GM10266 (cell line): ENCODE measurements at regions not wholly inside any gene's neighbourhood (a gene's known extent, or its start where the extent isn't known, plus 50 kb on each side); places are given as distances from the start of the nearest gene placed in this dataset.

Experiments
- DNase-seq: peaks from one replicate; pipeline ENCODE4 v3.0.0; 2012; ENCODE audit errors: extremely low spot score
- CTCF ChIP-seq: IDR thresholded peaks from 2 replicates; pipeline ENCODE4 v1.5.1; 2012; ENCODE audit warnings: mild to moderate bottlenecking, low read depth; ENCODE audit not compliant: control insufficient read depth, insufficient read depth; ENCODE audit errors: missing control alignments

GRCh38 chr18:78540636-78541529 lies 438.7 kb upstream of the SALL3 start:
- no peak for TF ChIP-seq CTCF
- no peak for DNase-seq

- DNase-seq, result no peak
- no peak for TF ChIP-seq CTCF
Observed at GRCh38 chr18:78542204-78542603, 437.4 kb upstream of the SALL3 start.

GRCh38 chr18:78543201-78543725 lies 436.4 kb upstream of the SALL3 start:
- TF ChIP-seq CTCF, result no peak
- no peak for DNase-seq

GRCh38 chr18:78546281-78546680 lies 433.3 kb upstream of the SALL3 start:
- no peak for DNase-seq
- TF ChIP-seq CTCF, result no peak

- no peak for DNase-seq
- TF ChIP-seq CTCF, result no peak
Observed at GRCh38 chr18:78547817-78548216, 431.8 kb upstream of the SALL3 start.

GRCh38 chr18:78548261-78549058 lies 431.2 kb upstream of the SALL3 start:
- DNase-seq, result no peak
- TF ChIP-seq CTCF, result no peak
